OCI-LY1 (cell line): ENCODE measurements at regions not wholly inside any gene's neighbourhood (a gene's known extent, or its start where the extent isn't known, plus 50 kb on each side); places are given as distances from the start of the nearest gene placed in this dataset.

Experiments used
- H2AFZ ChIP-seq: fragments of 200-600 bp; sonication (generic), shearing (Covaris generic); 2 replicates; pipeline ENCODE4 v1.6.0; 2014; ENCODE audit warnings: antibody characterized with exemption, mild to moderate bottlenecking, low read length
- H3F3A ChIP-seq: fragments of 200-600 bp; sonication (generic), shearing (Covaris generic); 2 replicates; pipeline ENCODE4 v1.6.0; 2014; ENCODE audit warnings: mild to moderate bottlenecking, antibody characterized with exemption, low read length, moderate library complexity; ENCODE audit not compliant: insufficient read depth
- H3K27ac ChIP-seq: fragments of 200-600 bp; sonication (generic); 2 replicates; pipeline ENCODE4 v1.5.1; 2014; ENCODE audit warnings: low read length, mixed run types, mild to moderate bottlenecking, low read depth; ENCODE audit not compliant: poor library complexity, severe bottlenecking
- H3K27me3 ChIP-seq: fragments of 200-600 bp; sonication (generic); 2 replicates; pipeline ENCODE4 v1.6.0; 2014; ENCODE audit warnings: antibody characterized with exemption, mild to moderate bottlenecking, low read length, moderate library complexity; ENCODE audit not compliant: insufficient read depth
- H3K36me3 ChIP-seq: fragments of 200-600 bp; sonication (generic); 2 replicates; pipeline ENCODE4 v1.6.1; 2014; ENCODE audit warnings: mild to moderate bottlenecking, antibody characterized with exemption, low read length, moderate library complexity, mixed read lengths; ENCODE audit not compliant: insufficient read depth
- H3K4me1 ChIP-seq: fragments of 200-600 bp; sonication (generic); 2 replicates; pipeline ENCODE4 v1.5.1; 2014; ENCODE audit warnings: mild to moderate bottlenecking, low read length, moderate library complexity; ENCODE audit not compliant: insufficient read depth, severe bottlenecking
- H3K4me2 ChIP-seq: fragments of 200-600 bp; sonication (generic), shearing (Covaris generic); 2 replicates; pipeline ENCODE4 v1.6.1; 2014; ENCODE audit warnings: low read length
- H3K4me3 ChIP-seq: fragments of 200-600 bp; sonication (generic); 2 replicates; pipeline ENCODE4 v1.5.1; 2014; ENCODE audit warnings: low read length, low read depth, mild to moderate bottlenecking, mixed read lengths; ENCODE audit not compliant: poor library complexity, severe bottlenecking
- H3K79me2 ChIP-seq: fragments of 200-600 bp; shearing (Covaris generic); 2 replicates; pipeline ENCODE4 v1.6.1; 2016; ENCODE audit warnings: mixed run types, low read length, mixed read lengths; ENCODE audit not compliant: insufficient read depth
- H3K9ac ChIP-seq: fragments of 200-600 bp; sonication (generic), shearing (Covaris generic); 2 replicates; pipeline ENCODE4 v1.6.1; 2014; ENCODE audit warnings: mild to moderate bottlenecking, low read length, mixed read lengths
- H3K9me2 ChIP-seq: fragments of 200-600 bp; sonication (generic), shearing (Covaris generic); 2 replicates; pipeline ENCODE4 v1.6.1; 2014; ENCODE audit warnings: low read depth, mild to moderate bottlenecking, low read length, mixed read lengths
- H3K9me3 ChIP-seq: fragments of 200-600 bp; shearing (Covaris generic); 2 replicates; pipeline ENCODE4 v1.6.1; 2014; ENCODE audit warnings: low read length, mixed read lengths
- H4K20me1 ChIP-seq: fragments of 200-600 bp; sonication (generic), shearing (Covaris generic); 2 replicates; pipeline ENCODE4 v1.6.0; 2016; ENCODE audit warnings: mild to moderate bottlenecking, low read length; ENCODE audit not compliant: insufficient read depth
- CTCF ChIP-seq: fragments of 200-600 bp; sonication (generic), shearing (Covaris generic); IDR thresholded peaks from 2 replicates; pipeline ENCODE4 v1.5.1; 2017; ENCODE audit warnings: mild to moderate bottlenecking, antibody characterized with exemption, low read length, moderate library complexity, mixed read lengths
- EZH2 ChIP-seq: fragments of 200-600 bp; sonication (generic), shearing (Covaris generic); IDR thresholded peaks from 2 replicates; pipeline ENCODE4 v1.8.0; 2017; ENCODE audit warnings: borderline replicate concordance, mixed run types, mild to moderate bottlenecking, antibody characterized with exemption, low read length, moderate library complexity, mixed read lengths

GRCh38 chr14:101252443-101253214 lies 308.7 kb upstream of the DIO3 start:
- Histone ChIP-seq H3K9me2 (no peaks in the 10 kb centered on the region), H3K27ac (no peak overlapping the region), H3K4me3 (no peak overlapping the region), H3K9ac (no peak overlapping the region), H3K36me3 (no peaks in the 10 kb centered on the region), H3F3A (no peaks in the 10 kb centered on the region), H3K4me2 (no peak overlapping the region), H2AFZ (no peak overlapping the region), H3K79me2 (no peaks in the 10 kb centered on the region), H3K27me3 (0 out of 2 replicates have a peak, but pooled peaks cover 3% of the 10 kb centered on the region), H4K20me1 (no peaks in the 10 kb centered on the region), H3K9me3 (no peaks in the 10 kb centered on the region), H3K4me1 (no peaks in the 10 kb centered on the region)
- no peak for TF ChIP-seq EZH2
- no peak for TF ChIP-seq CTCF

GRCh38 chr14:101253948-101254347 lies 307.3 kb upstream of the DIO3 start:
- H3K36me3 ChIP-seq: no peaks in the 10 kb centered on the region
- no peaks in the 10 kb centered on the region for H4K20me1 ChIP-seq
- H3K4me1 ChIP-seq: no peaks in the 10 kb centered on the region
- 0 out of 2 replicates have a peak, but pooled peaks cover 3% of the 10 kb centered on the region for H3K27me3 ChIP-seq
- no peak for TF ChIP-seq CTCF
- TF ChIP-seq EZH2: no peak
- no peak overlapping the region for H3K4me2 ChIP-seq
- H3F3A ChIP-seq: no peaks in the 10 kb centered on the region
- H2AFZ ChIP-seq: no peak overlapping the region
- no peaks in the 10 kb centered on the region for H3K79me2 ChIP-seq
- H3K4me3 ChIP-seq: no peak overlapping the region
- H3K9me3 ChIP-seq: no peaks in the 10 kb centered on the region
- no peaks in the 10 kb centered on the region for H3K9me2 ChIP-seq
- H3K27ac ChIP-seq: no peak overlapping the region
- no peak overlapping the region for H3K9ac ChIP-seq

- TF ChIP-seq EZH2 (no peak), CTCF (no peak)
- H3K27me3 ChIP-seq: 0 out of 2 replicates have a peak, but pooled peaks cover 3% of the 10 kb centered on the region
- H3K9me2 ChIP-seq: no peaks in the 10 kb centered on the region
- H4K20me1 ChIP-seq: no peaks in the 10 kb centered on the region
- H3K9me3 ChIP-seq: no peaks in the 10 kb centered on the region
- no peak overlapping the region for H2AFZ ChIP-seq
- H3K27ac ChIP-seq: no peak overlapping the region
- H3K4me1 ChIP-seq: no peaks in the 10 kb centered on the region
- no peak overlapping the region for H3K9ac ChIP-seq
- H3K4me3 ChIP-seq: no peak overlapping the region
- H3K4me2 ChIP-seq: no peak overlapping the region
- H3K79me2 ChIP-seq: no peaks in the 10 kb centered on the region
- H3F3A ChIP-seq: no peaks in the 10 kb centered on the region
- no peaks in the 10 kb centered on the region for H3K36me3 ChIP-seq
These were observed 306.2 kb upstream of the DIO3 start for GRCh38 chr14:101254805-101255764.
